Stimulated activated CD8-positive, alpha-beta memory T cell treated with anti-CD3 and anti-CD28 coated beads, Interleukin-7, amount 100 ng/mL, for 24 hours (primary cell): ENCODE measurements at regions not wholly inside any gene's neighbourhood (a gene's known extent, or its start where the extent isn't known, plus 50 kb on each side); places are given as distances from the start of the nearest gene placed in this dataset.

Experiments used
- DNase-seq: peaks from one replicate; pipeline ENCODE4 v3.0.0-alpha.2; 2020; ENCODE audit warnings: low read depth

DNA sequence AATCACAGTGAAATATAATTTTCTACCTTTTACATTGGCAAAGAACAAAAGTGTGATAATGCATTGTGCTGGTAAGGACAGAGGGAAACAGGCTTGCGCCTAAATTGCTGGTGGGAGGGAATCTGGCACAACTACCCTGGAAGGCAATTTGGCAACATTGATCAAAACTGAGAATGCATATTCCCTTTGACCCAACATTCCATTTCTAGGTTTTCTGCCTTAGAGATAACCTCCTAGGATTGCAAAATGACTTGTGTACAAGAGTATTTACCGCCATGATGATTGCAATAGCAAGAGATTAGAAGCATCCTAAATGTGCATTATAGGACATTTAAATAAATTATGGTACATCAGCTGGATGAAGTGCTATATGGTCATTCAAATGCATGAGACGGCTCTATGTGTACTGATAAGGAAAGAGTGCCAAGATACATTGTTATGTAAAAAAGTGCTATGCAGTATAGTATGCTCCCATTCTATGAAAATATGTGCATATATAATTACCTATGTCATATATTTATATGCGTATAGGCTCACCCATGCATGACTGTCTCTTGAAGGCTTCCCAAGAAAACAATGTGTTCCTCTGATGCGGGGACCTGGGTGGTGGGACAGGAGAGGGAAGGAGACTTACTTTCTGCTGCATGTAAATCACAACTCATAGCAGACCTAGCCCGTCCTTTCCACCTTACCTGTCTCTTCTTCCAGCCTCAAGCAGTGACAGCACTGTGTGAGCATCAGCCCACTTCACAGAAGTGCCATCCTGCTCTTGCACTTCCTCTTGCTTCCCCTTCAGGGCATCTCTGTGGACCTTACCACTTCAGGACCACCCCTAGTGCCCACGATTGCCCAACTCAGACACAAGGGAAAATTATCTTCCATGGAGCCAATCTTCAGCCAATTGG, 249.9 kb upstream of the TLE3 start:
- no peak for DNase-seq

DNA sequence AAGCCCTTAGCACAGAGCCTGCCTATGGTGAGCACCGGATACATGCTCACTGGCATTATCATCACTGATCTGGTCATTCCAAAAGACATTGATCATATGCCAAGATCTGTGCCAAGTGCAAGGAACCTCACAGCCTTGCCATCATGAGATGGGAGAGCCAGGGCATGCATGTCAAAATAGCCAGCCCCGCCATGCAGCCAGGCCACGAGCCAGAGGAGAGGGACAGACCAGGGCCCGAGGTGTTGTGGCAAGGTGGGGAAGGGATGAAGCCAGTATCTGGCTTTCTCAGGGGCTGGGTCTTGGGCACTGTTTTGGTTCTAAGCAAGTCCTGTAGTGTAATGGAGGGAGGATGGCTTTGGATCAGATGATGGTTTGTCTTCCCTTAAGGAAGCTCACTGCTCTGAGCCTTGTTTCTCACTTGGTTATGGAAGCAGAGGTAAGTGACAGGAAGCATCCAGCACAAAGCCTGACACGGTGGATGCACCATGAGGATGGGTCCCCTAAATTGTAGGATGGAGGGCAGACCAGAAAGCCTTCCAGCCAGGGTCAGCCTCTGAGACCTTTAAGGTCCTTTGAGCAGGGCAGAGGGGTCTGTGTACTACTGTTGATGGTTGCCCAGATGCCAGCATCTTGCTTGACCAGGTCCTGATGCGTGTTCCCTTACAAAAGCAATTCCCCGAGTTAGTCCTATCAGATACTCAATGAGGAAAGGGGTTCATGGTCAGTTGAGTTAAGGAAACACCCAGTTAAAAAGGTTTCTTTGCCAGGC, 247.7 kb upstream of the TLE3 start:
- DNase-seq = no peak

DNA sequence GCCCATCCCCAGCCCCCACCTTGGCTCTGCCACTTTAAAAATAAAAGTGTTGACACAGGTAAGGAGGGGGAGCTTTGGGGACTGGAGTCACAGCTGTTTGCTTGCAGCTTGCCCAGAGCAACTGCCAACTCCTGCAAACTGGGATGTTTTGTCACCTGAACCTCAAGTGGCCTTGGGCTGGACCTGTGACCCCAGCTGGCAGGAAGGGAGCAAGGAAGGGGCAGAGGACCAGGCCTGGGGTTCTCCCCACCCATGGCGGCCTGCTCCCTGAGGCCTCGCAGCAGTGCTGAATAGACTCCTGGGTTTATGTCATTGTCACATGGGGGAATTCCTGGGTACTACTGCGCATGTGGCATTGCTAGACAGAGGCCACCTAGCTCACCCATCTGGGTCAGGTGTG, 246.9 kb upstream of the TLE3 start:
- no peak for DNase-seq

DNA sequence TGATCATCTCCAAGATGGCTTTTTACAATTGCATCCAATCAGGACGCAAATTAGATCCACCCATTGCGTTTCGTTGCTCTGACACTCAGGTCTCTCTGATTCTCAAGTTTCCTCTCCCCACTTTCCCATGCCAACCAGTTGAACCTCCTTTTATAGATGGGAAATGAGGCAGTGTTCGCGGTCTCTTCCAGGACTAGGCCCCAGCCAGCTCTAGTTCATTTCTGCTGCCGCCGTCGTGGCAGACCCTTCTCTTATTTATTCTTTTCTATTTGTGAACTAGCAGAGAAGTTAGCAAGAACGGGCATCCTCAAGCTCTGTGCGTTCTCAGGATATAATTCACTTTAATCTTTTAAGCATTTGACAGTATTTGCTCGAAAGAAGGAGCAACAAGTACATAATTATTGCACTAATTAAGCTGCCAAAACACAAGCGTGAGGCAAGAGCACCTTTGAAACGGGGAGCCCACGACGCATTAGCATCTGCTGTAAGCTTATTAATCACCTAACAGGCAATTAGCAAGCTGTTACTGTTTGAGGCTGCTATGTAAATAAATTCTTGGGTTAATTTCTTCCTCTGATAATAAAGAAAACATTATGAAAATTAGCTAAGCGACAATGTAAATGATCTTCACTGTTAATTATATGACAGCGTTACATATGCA, 246.4 kb upstream of the TLE3 start:
- DNase-seq = no peak

DNA sequence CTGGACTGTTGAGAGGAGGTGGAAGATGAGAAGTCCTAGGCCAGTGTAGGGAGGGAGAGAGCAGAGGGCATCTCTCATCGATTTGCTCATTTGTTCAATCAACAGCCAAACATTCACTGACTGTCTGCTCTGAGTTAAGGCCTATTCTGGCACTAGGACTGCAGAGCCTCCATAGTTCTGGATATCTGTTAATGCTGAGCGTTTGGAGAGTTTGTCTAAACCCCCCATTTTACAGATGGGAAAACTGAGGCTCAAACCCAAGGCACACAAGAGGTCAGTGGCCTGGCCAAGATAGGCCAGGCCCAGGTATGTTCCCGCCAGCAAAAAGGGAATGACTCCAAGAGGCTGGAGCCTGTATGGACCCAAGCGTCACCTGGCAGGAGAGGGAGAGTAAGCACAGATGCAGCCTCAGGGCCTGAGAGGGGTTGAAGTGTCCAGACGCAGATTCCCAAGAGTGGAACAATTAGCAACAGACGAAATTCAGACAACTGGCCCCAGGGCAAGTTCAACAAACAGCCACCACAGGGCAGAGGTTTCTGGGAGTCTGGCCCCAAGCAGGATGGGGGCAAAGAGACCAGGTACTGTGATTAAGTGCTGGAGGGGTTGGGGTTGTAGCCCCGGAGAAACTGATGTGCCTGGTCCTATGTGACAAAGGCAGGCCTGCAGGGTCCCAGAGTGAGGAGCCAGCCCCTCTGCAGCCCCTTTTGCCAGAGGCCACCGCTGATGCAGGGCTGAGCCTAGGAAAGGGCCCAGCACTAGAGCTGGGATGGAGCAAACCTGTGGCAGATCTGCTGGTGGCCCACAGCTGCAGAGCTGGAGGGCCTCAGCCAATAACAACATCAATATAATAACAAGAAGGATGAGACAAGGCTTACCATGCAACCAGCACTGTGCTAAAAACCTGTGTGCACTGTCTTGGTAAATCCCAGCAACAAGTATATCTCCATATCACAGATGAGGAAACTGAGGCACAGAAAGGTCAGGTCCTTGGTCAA, 245.1 kb upstream of the TLE3 start:
- DNase-seq = no peak

DNA sequence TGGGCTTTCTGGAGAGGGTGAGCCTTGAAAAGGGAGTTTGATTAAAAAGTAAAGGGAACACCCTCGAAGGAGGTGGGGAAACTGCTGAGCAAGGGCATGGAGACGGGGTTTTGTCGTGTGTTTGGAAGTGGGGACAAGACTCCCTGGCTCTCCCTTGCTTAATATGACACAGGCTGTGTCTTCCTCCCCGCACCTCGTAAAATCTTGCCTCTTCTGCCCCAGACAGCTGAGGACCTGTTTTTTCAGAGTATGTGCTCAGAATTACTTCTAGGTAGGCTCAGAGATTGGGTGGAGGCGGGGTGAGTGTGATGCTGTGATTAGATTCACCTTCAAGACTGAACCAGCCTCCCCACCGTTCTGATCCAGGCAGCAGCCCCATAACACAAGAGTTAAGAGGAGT, 244.4 kb upstream of the TLE3 start:
- DNase-seq = no peak

DNA sequence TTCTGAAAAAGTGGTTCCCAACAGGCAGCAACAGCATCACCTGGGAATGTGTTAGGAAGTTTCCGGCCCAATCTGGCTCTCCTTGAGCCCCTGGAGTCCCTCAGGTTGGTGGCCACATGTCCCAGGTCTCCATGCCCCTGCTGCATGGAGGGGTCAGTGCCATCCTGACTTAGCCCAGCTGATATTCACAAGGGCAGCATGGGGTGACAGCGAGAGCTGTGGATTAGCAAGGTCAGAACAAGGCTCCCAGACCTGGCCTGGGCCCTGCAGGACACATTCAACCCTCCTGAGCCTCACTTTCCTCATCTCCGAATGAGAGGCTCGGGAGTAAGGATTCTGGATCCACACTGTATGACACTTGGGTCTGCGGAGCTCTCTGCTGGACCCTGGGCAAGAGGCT, 243.8 kb upstream of the TLE3 start:
- DNase-seq = no peak

DNA sequence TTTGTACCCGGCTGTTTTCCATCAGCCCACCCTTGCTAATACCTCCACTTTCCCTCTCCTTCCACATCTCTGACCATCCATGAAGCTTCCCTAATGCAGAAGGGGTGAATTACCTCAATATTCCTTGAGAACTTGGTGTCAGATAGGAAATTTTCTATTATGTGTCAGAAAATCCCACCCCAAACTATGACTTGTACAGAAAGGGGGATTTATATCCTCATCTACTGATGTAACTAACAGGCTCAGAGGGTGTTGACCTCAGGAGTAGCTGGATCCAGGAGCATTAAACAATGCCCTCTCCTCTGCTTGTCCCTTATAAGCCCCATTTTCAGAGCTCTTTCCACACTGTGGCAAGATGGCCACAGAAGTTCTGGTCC, 242.8 kb upstream of the TLE3 start:
- DNase-seq = no peak

DNA sequence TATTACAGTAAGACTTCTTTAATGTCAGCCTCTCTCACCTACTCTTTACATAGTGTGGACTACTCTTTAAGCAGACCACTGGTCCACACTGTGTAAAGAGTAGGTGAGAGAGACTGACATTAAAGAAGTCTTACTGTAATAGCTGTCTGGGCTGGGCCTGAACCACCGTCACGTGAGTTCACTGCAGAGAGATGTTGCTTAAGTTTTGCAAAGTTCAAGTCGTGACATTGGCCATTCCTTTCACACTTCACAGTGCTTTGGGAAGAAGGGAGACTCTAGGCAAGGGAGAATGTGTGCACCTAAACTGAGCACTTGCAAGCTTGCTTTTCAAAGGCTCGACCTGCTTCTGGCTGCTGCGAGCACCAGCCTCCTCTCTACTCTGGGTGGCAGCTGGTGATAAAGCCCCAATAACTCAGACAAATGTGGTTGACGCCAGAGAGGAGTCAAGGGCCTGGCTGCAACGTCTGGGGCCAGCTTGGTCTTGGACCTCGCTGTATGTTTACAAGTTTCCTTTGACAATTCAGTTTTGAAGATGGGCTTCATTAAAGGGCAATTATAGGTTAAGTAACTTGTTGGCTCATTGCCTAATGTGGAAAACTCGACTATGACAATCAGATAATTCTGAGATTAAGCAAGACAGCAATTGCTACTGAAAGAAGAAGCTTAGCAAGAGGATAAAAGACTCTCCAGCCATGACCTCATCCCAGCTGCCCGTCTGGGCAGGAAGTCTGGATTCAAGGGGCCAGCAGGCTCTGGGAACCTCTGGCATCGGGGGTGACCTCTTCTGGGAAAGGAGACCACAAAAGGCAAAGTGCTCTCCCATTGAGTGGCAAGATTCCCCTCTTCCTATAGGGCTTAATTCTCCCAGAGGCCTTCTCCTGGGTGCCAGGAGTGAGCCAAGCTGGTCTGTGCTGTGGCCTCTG, 242.1 kb upstream of the TLE3 start:
- no peak for DNase-seq

DNA sequence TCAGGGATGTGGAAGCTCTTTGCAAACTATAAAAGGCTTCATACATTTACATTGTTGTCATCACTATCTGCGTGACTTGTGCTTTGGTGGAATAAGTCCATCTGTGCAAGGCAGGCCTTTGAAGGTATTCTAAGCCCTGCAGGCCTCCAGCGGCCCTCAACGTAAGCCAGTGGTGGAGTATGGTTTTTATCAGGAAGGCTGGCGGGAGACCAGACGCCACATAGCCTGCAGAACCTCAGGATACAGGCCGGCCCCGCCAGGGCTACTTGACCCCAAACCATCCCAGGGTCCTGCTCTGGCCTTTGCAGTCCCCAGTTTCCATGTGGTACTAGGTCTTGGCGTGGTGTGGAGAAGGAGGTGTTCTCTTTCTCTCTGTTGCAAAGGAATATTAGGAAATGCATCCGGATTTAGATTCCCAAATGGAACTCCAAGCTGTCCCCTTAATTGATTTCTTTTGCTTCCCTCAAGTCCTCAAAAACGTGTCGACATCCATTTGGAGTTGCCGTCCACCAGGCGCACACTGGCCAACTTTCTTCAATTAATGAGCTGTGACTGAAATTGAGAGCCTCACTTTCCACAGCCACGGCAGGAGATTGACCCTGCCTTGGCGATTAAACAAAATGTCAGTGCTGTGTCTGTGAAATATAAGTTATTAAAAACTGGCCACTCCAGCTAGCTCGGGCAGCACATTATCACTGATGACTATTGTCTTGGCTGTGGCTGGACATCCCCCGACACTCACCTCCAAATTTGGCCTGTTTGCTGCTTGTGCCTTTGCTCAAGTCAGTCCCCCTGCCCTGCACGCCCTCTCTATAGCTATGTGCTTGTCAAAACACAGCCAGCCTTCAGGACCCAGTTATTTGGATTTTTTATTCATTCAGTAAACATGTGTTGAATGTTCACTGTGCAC, 239.8 kb upstream of the TLE3 start:
- DNase-seq = no peak

DNA sequence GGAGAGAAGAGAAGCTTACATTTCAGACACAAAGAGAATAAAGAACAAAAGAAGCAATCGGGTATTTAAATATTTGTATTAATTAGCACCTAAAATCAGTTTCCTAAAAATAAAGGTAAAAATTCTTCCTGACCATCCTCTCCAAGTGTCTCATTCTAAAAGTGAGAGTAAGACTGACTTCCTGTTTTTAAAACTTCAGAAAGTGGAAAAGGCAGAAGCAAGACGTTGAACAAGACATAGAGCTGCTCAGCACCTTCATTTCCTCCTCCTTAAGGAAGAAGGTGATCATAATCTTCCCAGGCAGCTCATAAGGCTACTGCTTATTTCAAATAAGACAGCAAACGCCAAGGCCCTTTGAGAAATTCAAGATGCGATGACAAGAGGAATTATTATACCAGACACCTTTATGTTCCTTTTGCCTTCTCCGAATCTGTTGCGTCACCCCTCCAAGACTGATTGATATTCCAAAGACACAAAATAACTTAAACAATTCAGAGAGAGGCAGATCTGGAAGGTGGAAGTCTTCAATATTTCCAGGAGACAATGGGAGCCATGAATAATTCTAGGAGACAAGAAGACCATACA, 238.8 kb upstream of the TLE3 start:
- no peak for DNase-seq

DNA sequence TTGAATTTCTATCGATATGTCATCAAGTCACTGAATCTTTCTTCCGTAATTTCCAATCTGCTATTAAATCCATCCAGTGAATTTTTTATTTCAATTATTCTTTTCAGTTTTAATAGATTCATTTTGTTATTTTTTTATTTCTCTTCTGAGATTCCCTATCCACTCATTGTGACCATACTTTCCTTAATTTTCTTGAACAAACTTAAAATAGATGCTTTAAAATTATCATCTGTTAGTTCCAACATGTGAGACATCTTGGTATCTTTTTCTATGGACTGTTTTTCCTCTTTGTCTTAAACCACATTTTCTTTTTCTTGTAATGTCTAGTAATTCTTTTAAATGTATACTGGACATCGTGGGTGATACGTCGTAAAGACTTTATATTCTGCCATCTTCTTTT, 236.6 kb upstream of the TLE3 start:
- no peak for DNase-seq

DNA sequence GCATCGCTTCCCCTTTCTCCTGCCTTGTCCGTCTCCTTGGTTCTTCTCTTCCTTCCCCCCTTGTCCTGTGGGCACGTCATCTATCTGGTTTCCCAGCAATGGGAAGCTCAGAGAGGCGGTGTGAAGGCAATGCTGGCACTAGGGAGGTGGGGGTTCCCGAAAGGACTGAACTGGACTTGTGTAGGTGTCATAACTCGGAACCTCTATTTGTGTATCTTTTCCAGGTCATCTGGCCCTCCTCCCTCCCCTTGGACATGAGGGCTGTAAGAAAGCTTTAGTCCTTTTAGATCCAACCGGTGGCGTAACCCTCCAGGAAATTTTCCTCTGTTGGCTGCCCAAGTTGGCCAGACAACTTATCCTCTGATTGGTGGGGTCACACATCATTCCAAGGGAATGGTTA, 231.5 kb upstream of the TLE3 start:
- no peak for DNase-seq

DNA sequence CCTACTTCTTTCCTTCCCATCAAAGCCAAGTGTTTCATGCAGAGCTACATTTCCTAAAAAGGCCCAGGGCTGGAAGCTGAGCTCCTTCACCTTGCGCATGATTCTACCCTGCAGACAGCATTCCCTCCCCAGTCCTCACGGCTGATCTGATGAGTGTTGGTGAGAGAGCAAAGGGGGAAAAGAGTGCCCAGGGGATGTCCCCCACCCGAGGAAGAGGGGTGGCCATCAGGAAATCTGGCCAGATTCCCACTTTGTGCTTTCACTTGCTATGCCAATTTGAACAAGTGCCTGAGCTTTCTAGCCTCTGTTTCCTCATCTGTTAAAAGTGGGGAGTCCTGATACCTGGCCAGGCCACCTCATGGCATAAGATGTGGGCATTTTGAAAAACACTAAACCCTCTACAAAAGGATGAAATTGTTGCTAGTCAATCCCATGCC, 231.0 kb upstream of the TLE3 start:
- DNase-seq = no peak

DNA sequence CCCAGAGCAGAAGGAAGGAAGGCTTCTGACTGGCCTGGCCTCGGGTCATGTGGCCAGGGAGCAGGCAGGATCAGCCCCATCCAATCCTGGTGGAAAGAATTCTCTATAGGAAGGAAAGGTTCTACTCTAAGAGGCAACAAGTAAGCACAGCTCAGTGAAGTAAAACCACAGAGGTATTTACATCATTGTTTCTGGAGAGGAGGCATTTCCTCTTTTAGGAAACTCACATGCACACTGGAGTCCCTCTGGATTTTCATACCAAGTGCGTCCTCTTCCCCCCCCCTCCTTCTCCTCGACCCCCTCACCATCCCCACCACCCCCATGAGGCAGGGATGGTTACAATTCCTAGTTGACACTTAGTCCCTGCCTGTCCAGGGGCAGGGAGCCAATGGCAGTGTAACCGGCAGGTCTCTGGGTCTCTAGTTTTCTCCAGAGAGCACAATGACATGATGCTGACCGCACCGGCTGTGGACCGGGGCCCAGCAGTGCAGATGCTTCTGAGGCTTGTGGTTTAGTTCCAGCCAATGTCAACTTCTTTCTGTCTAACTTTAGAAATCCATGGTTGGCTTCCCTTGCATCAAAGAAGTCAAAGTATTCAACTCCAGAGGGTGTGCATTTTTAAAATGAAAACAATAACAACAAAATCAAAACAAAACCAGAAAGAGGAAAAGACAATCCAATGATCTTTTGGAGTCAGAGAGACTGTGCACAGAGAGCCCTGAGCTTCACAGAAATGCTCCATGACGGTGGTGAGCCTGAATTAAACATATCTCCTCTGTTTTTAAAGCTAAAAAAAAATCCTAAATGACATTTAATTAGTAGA, 230.3 kb upstream of the TLE3 start:
- DNase-seq = no peak

DNA sequence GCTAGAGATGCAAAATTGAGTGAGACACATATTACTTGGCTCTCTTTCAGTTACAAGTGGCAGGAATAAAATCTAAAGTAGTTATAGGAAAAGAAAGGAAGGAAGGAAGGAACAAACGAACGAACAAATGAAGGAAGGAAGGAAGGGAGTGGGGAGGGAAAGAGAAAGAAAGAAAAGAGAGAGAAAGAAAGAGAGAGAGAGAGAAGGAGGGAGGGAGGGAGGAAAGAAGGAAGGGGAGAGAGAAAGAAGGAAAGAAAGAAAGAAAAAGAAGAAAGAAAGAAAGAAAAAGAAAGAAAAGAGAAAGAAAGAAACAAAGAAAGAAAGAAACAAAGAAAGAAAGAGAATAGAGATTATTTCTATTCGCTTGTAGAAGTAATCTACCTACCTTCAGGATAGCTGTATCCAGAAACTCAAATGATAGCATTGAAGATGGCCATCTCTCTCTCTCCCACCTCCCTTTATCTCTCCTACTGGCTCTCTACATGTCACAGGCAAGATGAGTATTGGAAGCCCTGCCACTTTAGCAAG, 229.7 kb upstream of the TLE3 start:
- DNase-seq = no peak

DNA sequence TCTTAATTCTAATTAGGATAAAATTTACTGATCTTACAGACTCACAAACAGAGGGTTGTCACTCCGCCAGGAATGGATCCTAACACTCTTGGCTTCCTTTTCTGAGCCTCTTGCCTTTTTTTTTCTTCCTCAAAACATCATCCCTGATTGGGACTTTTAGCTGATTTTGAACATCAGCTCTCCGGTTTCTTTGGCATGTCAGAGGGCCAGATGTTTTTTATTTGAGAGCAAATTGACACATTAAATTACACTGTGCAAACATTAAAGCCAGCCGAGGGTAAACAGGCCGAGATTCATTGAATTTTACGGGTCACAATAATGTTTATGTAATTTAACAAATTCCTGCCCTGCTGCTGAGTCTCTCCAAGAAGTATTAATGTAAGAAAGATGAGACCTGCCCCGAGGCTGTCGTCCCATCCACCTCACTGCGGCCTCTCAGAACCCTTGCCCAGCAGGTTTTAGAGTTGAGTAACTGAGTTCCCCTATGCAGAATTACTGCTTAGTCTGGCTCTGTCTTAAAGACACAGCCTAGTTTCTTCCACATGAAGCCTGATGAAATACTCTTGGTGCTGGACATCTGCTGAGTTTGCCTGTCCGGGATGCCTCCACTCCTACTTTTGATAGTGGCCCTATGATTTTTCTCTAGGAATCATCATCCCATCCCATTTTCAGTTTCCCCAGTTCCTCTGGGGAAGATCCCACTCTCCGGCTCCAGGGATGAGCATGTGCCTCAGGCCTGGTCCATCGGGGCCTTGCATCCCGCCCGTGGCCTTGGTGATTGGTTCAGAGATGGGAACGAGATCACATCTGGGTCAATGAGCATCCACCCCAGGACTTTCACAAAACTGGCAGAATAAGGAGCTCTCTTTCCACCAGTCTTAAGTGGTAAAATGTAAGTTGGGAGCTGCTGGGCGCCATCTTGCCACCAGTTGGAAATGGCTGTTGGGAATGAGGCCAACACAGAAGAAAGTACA, 226.6 kb upstream of the TLE3 start:
- DNase-seq = no peak
